WTC11 (cell line): ENCODE measurements at regions not wholly inside any gene's neighbourhood (a gene's known extent, or its start where the extent isn't known, plus 50 kb on each side); places are given as distances from the start of the nearest gene placed in this dataset.

Experiments used
- ATAC-seq: fragments of 200-7000 bp; cut with Tn5 transposase; 2 replicates; pipeline ENCODE4 v1.10.0; 2021; ENCODE audit warnings: mild to moderate bottlenecking, moderate library complexity
- CTCF ChIA-PET: fragments of 300-600 bp; sonication (Branson Sonifier 250); formaldehyde crosslinking; loops from one replicate; lab custom pipeline; 2021; ENCODE audit warnings: antibody characterized with exemption; lab: Charles Lee
- POLR2A ChIA-PET: fragments of 350-600 bp; sonication (Branson Sonifier 250); formaldehyde crosslinking; loops from one replicate; lab custom pipeline; 2021; ENCODE audit warnings: antibody characterized with exemption; lab: Charles Lee
- DNase-seq: peaks from one replicate; pipeline ENCODE4 v3.0.0; 2021; ENCODE audit warnings: low spot score
- H3K27ac Mint-ChIP-seq: 2 replicates; pipeline ENCODE4 v1.8.0; 2021; ENCODE audit warnings: mixed read lengths
- H3K27me3 Mint-ChIP-seq: 2 replicates; pipeline ENCODE4 v1.8.0; 2021; ENCODE audit warnings: low read depth, mild to moderate bottlenecking, moderate library complexity, mixed read lengths
- H3K36me3 Mint-ChIP-seq: 2 replicates; pipeline ENCODE4 v1.8.0; 2021; ENCODE audit warnings: mixed read lengths
- H3K4me1 Mint-ChIP-seq: 2 replicates; pipeline ENCODE4 v1.8.0; 2022; ENCODE audit warnings: mixed read lengths
- H3K4me3 Mint-ChIP-seq: 2 replicates; pipeline ENCODE4 v1.8.0; 2021; ENCODE audit warnings: mild to moderate bottlenecking, moderate library complexity, mixed read lengths
- H3K9me3 Mint-ChIP-seq: 2 replicates; pipeline ENCODE4 v1.8.0; 2021; ENCODE audit warnings: mixed read lengths
- ATF3 ChIP-seq: sonication (generic); formaldehyde crosslinking; conservative IDR thresholded peaks from 2 replicates; pipeline ENCODE4 v1.8.1; 2022; ENCODE audit warnings: mild to moderate bottlenecking, missing genetic modification reagents
- CREB1 ChIP-seq: sonication (generic); formaldehyde crosslinking; IDR thresholded peaks from 2 replicates; pipeline ENCODE4 v1.8.0; 2023; ENCODE audit warnings: mild to moderate bottlenecking, missing genetic modification reagents
- MLX ChIP-seq: sonication (generic); formaldehyde crosslinking; IDR thresholded peaks from 2 replicates; pipeline ENCODE4 v1.8.1; 2023; ENCODE audit warnings: mild to moderate bottlenecking, missing genetic modification reagents, moderate library complexity
- NFE2L1 ChIP-seq: sonication (generic); formaldehyde crosslinking; IDR thresholded peaks from 2 replicates; pipeline ENCODE4 v1.8.1; 2023; ENCODE audit warnings: missing genetic modification reagents
- NFYB ChIP-seq: sonication (generic); formaldehyde crosslinking; conservative IDR thresholded peaks from 2 replicates; pipeline ENCODE4 v1.8.0; 2022; ENCODE audit warnings: low read depth, missing genetic modification reagents
- PRDM15 ChIP-seq: sonication (generic); formaldehyde crosslinking; IDR thresholded peaks from 2 replicates; pipeline ENCODE4 v1.8.0; 2022; ENCODE audit warnings: missing genetic modification reagents
- PRRX2 ChIP-seq: fragments of 250-450 bp; sonication (Bioruptor Pico); IDR thresholded peaks from 2 replicates; pipeline ENCODE4 v1.8.0; 2021; ENCODE audit warnings: mild to moderate bottlenecking
- RORB ChIP-seq: fragments of 250-450 bp; sonication (Bioruptor Pico); IDR thresholded peaks from 2 replicates; pipeline ENCODE4 v1.9.0; 2021; ENCODE audit warnings: mild to moderate bottlenecking
- SMAD3 ChIP-seq: sonication (generic); formaldehyde crosslinking; IDR thresholded peaks from 2 replicates; pipeline ENCODE4 v1.8.0; 2022; ENCODE audit warnings: missing genetic modification reagents, mild to moderate bottlenecking, borderline replicate concordance
- TEAD1 ChIP-seq: sonication (generic); formaldehyde crosslinking; IDR thresholded peaks from 2 replicates; pipeline ENCODE4 v1.8.0; 2022; ENCODE audit warnings: mild to moderate bottlenecking, missing genetic modification reagents
- ZNF219 ChIP-seq: sonication (generic); formaldehyde crosslinking; IDR thresholded peaks from 2 replicates; pipeline ENCODE4 v1.8.0; 2023; ENCODE audit warnings: missing genetic modification reagents, mild to moderate bottlenecking, borderline replicate concordance
- ZNF232 ChIP-seq: sonication (generic); formaldehyde crosslinking; IDR thresholded peaks from 2 replicates; pipeline ENCODE4 v1.8.0; 2022; ENCODE audit warnings: mild to moderate bottlenecking, missing genetic modification reagents
- ZNF396 ChIP-seq: fragments of 250-450 bp; sonication (Bioruptor Pico); IDR thresholded peaks from 2 replicates; pipeline ENCODE4 v1.8.0; 2021; ENCODE audit warnings: mild to moderate bottlenecking, moderate library complexity, borderline replicate concordance
- ZNF416 ChIP-seq: fragments of 250-450 bp; sonication (Bioruptor Pico); IDR thresholded peaks from 2 replicates; pipeline ENCODE4 v1.9.0; 2021; ENCODE audit warnings: mild to moderate bottlenecking, inconsistent platforms
- TF ChIP-seq, protein P1 (sequence below): fragments of 250-450 bp; sonication (Bioruptor Pico); IDR thresholded peaks from 2 replicates; pipeline ENCODE4 v1.9.0; 2021; ENCODE audit warnings: moderate library complexity, mild to moderate bottlenecking, inconsistent platforms, borderline replicate concordance
- TF ChIP-seq, protein P2 (sequence below): sonication (generic); formaldehyde crosslinking; conservative IDR thresholded peaks from 2 replicates; pipeline ENCODE4 v1.8.1; 2023; ENCODE audit warnings: mild to moderate bottlenecking, low read depth, missing genetic modification reagents, moderate library complexity
- TF ChIP-seq, protein P3 (sequence below): fragments of 200-600 bp; IDR thresholded peaks from 2 replicates; pipeline ENCODE4 v1.8.0; 2022; ENCODE audit warnings: antibody characterized with exemption
- TF ChIP-seq, protein P4 (sequence below): fragments of 250-450 bp; sonication (Bioruptor Pico); conservative IDR thresholded peaks from 2 replicates; pipeline ENCODE4 v1.9.0; 2021; ENCODE audit warnings: mild to moderate bottlenecking

DNA sequence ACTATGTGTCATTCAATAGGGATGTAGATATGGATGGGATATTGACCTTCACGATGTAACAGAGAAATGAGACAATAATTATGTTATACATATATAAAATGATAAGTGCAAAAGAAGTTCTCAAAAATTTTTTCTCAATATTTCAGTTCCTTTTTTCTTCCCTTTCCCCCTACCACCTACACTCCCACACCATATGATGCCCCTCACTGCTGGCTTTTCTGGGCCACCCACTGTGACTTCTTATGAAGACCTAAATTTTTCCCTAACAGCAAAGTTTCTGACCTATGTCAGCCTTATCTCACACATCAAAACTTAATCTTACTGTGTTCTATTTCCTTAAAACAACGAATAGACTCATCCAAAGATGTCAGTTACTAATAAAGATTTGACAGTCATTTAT is 89.9 kb upstream of the MYLIP start:
- H3K27me3 Mint-ChIP-seq, result peaks cover 3% of the 10 kb centered on the region
- H3K36me3 Mint-ChIP-seq, result peaks cover 52% of the 10 kb centered on the region
- DNase-seq (no peak), ATAC-seq (no peak)
- 0 out of 2 replicates have a peak, but pooled peaks cover 3% of the 10 kb centered on the region for H3K4me1 Mint-ChIP-seq
- H3K27ac Mint-ChIP-seq, result no peak overlapping the region
- TF ChIP-seq ZNF232 (no peak), MLX (CRISPR knock-in tag) (no peak), PRDM15 (CRISPR knock-in tag) (no peak), SMAD3 (CRISPR knock-in tag) (no peak), PRRX2 (CRISPR knock-in tag) (no peak), ZNF396 (CRISPR knock-in tag) (no peak), NFE2L1 (no peak), ZNF416 (CRISPR knock-in tag) (no peak), NFYB (CRISPR knock-in tag) (no peak), RORB (CRISPR knock-in tag) (no peak), ATF3 (no peak), ZNF219 (no peak), TEAD1 (no peak), CREB1 (CRISPR knock-in tag) (no peak)
- TF ChIP-seq, protein P1, sequence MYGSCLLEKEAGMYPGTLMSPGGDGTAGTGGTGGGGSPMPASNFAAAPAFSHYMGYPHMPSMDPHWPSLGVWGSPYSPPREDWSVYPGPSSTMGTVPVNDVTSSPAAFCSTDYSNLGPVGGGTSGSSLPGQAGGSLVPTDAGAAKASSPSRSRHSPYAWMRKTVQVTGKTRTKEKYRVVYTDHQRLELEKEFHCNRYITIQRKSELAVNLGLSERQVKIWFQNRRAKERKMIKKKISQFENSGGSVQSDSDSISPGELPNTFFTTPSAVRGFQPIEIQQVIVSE, result no peak
- TF ChIP-seq, protein P2, sequence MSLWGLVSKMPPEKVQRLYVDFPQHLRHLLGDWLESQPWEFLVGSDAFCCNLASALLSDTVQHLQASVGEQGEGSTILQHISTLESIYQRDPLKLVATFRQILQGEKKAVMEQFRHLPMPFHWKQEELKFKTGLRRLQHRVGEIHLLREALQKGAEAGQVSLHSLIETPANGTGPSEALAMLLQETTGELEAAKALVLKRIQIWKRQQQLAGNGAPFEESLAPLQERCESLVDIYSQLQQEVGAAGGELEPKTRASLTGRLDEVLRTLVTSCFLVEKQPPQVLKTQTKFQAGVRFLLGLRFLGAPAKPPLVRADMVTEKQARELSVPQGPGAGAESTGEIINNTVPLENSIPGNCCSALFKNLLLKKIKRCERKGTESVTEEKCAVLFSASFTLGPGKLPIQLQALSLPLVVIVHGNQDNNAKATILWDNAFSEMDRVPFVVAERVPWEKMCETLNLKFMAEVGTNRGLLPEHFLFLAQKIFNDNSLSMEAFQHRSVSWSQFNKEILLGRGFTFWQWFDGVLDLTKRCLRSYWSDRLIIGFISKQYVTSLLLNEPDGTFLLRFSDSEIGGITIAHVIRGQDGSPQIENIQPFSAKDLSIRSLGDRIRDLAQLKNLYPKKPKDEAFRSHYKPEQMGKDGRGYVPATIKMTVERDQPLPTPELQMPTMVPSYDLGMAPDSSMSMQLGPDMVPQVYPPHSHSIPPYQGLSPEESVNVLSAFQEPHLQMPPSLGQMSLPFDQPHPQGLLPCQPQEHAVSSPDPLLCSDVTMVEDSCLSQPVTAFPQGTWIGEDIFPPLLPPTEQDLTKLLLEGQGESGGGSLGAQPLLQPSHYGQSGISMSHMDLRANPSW (CRISPR knock-in tag), result no peak
- TF ChIP-seq, protein P3, sequence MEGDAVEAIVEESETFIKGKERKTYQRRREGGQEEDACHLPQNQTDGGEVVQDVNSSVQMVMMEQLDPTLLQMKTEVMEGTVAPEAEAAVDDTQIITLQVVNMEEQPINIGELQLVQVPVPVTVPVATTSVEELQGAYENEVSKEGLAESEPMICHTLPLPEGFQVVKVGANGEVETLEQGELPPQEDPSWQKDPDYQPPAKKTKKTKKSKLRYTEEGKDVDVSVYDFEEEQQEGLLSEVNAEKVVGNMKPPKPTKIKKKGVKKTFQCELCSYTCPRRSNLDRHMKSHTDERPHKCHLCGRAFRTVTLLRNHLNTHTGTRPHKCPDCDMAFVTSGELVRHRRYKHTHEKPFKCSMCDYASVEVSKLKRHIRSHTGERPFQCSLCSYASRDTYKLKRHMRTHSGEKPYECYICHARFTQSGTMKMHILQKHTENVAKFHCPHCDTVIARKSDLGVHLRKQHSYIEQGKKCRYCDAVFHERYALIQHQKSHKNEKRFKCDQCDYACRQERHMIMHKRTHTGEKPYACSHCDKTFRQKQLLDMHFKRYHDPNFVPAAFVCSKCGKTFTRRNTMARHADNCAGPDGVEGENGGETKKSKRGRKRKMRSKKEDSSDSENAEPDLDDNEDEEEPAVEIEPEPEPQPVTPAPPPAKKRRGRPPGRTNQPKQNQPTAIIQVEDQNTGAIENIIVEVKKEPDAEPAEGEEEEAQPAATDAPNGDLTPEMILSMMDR, result no peak
- TF ChIP-seq, protein P4, sequence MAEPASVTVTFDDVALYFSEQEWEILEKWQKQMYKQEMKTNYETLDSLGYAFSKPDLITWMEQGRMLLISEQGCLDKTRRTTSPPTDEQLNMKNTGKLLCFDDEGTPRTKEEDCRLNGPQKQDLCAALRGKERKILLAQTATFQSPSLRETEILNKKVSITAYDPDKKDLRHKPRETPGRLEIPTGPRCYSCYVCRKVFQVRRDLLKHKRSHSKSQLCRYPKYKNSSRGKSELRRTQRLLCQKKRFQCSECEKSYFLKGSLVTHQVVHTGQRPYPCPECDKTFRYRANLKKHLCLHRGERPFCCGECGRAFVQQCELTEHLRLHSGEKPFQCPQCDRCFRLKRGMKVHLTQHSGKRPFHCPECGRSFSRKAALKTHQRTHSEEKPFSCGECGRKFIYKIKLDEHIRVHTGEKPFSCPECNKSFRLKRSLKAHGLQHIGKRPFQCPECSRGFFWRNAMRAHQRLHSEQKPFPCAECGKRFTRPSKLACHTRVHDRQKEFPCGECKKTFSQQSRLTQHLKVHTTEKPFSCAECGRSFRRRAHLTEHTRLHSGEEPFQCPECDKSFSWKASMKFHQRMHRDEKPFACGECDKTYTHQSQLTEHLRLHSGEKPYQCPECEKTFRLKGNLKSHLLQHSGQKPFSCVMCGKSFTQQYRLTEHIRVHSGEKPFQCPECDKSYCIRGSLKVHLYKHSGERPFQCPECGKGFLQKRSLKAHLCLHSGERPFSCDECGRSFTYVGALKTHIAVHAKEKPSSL (CRISPR knock-in tag), result no peak
- H3K4me3 Mint-ChIP-seq, result no peak overlapping the region
- ChIA-PET POLR2A (no interaction called here), CTCF (no interaction called here)
- peaks cover 70% of the 10 kb centered on the region for H3K9me3 Mint-ChIP-seq
